Neutrophil (primary cell): ENCODE measurements at regions not wholly inside any gene's neighbourhood (a gene's known extent, or its start where the extent isn't known, plus 50 kb on each side); places are given as distances from the start of the nearest gene placed in this dataset.

Experiments
- H3K27ac ChIP-seq: fragments of 200-600 bp; sonication (generic); 2 replicates; pipeline ENCODE4 v1.5.1; 2016; ENCODE audit warnings: mild to moderate bottlenecking, moderate library complexity
- H3K27me3 ChIP-seq: fragments of 200-600 bp; sonication (generic); 2 replicates; pipeline ENCODE4 v1.6.0; 2016; ENCODE audit warnings: mild to moderate bottlenecking
- H3K36me3 ChIP-seq: fragments of 200-600 bp; sonication (generic); 2 replicates; pipeline ENCODE4 v1.5.1; 2017
- H3K4me1 ChIP-seq, 2 experiments: fragments of 200-600 bp in 1 of 2; sonication (generic) in 1 of 2; 1 replicate in 1 of 2; 2 replicates in 1 of 2; pipeline versions ENCODE4 v1.5.1 to v1.6.1; 2013 to 2016; ENCODE audit warnings: low read depth in 1 of 2, low read length in 1 of 2, mild to moderate bottlenecking in 1 of 2, moderate library complexity in 1 of 2; ENCODE audit not compliant: control insufficient read depth in 1 of 2, insufficient read depth in 1 of 2
- H3K4me3 ChIP-seq, 2 experiments: fragments of 200-600 bp in 1 of 2; sonication (generic) in 1 of 2; 1 replicate in 1 of 2; 2 replicates in 1 of 2; pipeline ENCODE4 v1.5.1; 2013 to 2016; ENCODE audit warnings: low read depth in 1 of 2, low read length in 1 of 2, mild to moderate bottlenecking in 1 of 2, moderate library complexity in 1 of 2
- H3K9me3 ChIP-seq: fragments of 200-600 bp; sonication (generic); 2 replicates; pipeline ENCODE4 v1.5.1; 2016
- CTCF ChIP-seq: fragments of 200-600 bp; sonication (generic); IDR thresholded peaks from 2 replicates; pipeline ENCODE4 v1.5.1; 2016; ENCODE audit warnings: antibody characterized with exemption

DNA sequence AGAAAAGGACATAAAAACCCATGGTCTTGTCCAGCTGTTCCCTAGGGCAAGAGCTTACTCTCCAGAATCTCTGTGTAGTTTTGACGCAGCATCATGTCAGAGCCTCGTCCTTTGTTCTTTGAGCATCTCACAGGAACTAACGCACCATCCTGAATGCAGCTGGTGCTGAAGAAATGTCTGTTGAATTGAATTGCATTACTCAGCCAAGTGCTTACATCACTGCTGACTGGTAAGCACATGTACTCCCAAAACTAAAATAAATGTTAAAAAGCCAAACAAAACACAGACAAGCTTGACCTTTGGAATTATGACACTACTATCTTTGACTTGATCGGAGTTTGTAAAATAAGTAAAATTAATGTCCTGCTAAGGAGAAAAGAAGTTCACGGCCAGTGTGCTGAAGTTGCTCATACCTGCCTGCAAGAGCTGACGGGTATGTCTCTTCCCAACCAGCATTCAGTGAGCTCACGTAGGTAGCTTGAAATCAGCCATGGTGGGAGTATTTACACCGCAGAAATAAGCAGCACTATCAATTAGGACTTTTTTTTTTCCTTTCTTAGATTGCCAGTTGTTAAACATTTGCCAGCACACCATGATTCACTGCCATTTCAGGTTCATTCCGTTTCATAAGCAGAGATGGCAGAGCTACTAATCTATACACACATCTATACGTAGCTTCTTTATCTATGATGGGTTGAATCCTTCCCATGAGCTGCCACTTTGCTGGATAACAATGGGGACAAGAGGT, 310.6 kb upstream of the MSX2 start:
- no peak for TF ChIP-seq CTCF
- no peaks in the 10 kb centered on the region for H3K9me3 ChIP-seq
- no peak overlapping the region for H3K4me3 ChIP-seq
- H3K36me3 ChIP-seq = no peaks in the 10 kb centered on the region
- no peak overlapping the region for H3K27ac ChIP-seq
- peaks cover 15% of the 10 kb centered on the region for H3K27me3 ChIP-seq
- H3K4me1 ChIP-seq = no peaks in the 10 kb centered on the region

DNA sequence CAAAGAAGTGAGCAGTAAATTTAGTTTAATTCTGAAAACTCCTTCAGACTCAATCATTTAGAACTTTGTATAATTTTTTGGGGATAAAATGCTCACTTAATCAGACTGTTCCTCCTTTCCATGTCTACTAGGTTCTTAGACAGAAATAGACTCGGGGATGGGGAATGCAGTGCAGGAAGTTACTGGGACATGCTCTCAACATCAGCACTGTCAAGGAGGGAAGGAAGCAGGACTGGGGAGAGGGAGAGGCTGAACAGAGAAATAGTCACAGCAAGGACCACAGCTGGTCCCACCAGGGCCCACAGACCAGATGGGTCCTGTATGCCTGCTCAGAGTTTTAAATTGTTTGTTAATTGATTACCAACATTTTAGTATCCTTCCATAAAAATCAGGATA, 310.1 kb upstream of the MSX2 start:
- Histone ChIP-seq H3K9me3 (no peaks in the 10 kb centered on the region), H3K27me3 (peaks cover 21% of the 10 kb centered on the region), H3K27ac (no peak overlapping the region), H3K36me3 (no peaks in the 10 kb centered on the region), H3K4me1 (no peaks in the 10 kb centered on the region), H3K4me3 (no peak overlapping the region)
- no peak for TF ChIP-seq CTCF

GRCh38 chr5:174418809-174419539, 305.4 kb upstream of the MSX2 start:
- Histone ChIP-seq H3K27ac (no peak overlapping the region), H3K4me1 (no peaks in the 10 kb centered on the region), H3K9me3 (no peaks in the 10 kb centered on the region), H3K4me3 (no peak overlapping the region), H3K36me3 (no peaks in the 10 kb centered on the region), H3K27me3 (peaks cover 55% of the 10 kb centered on the region)
- no peak for TF ChIP-seq CTCF

DNA sequence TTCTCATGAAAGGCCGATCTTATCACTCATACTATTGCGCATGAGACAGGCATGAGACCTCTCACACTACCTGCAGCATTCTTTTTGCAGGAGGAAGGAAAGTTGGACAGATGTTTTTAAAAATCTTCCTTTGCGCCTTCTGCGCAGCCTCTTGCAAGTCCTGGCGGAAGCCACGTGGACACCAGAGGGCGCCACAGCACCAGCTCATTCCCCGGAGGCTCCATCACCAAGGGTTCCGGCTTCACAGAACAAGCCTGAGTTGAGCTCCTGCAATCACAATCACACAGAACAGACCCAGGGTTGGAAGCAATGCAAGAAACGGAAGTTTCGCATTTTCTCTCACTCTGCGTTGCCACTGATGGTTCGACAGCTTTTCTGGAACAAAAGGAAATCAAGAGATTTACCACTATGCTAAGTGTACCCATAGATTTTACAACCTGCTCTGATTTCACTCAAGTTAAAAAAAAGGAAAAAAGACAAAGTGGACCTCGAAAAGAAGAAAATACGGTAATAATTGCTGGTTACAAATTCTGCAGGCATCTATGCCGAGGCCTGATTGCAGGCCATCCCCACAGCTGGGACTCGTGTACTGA, 304.7 kb upstream of the MSX2 start:
- peak; percentile 48 for TF ChIP-seq CTCF
- H3K27ac ChIP-seq = no peak overlapping the region
- H3K9me3 ChIP-seq = no peaks in the 10 kb centered on the region
- H3K4me3 ChIP-seq = no peak overlapping the region
- H3K4me1 ChIP-seq = no peaks in the 10 kb centered on the region
- H3K27me3 ChIP-seq = peaks cover 55% of the 10 kb centered on the region
- no peaks in the 10 kb centered on the region for H3K36me3 ChIP-seq

- no peaks in the 10 kb centered on the region for H3K36me3 ChIP-seq
- no peak overlapping the region for H3K27ac ChIP-seq
- H3K4me1 ChIP-seq = no peaks in the 10 kb centered on the region
- peaks cover 56% of the 10 kb centered on the region for H3K27me3 ChIP-seq
- H3K9me3 ChIP-seq = no peaks in the 10 kb centered on the region
- no peak overlapping the region for H3K4me3 ChIP-seq
- no peak for TF ChIP-seq CTCF
These were observed 303.6 kb upstream of the MSX2 start for GRCh38 chr5:174420651-174421407.
